Right lobe of liver (tissue), 4 donors: ENCODE measurements at regions not wholly inside any gene's neighbourhood (a gene's known extent, or its start where the extent isn't known, plus 50 kb on each side); places are given as distances from the start of the nearest gene placed in this dataset.

Experiments used
- CTCF ChIP-seq, 4 donors: fragments of 200-600 bp in 3 of 4; fragments of 450-650 bp in 1 of 4; IDR thresholded peaks; one replicate each; pipeline versions ENCODE4 v1.5.1 to v1.8.0; 2016 to 2022; ENCODE audit warnings: antibody characterized with exemption in 4 of 4, mild to moderate bottlenecking in 2 of 4
- POLR2A ChIP-seq: fragments of 450-650 bp; IDR thresholded peaks from one replicate; pipeline ENCODE4 v1.6.1; 2017; ENCODE audit warnings: antibody characterized with exemption, mild to moderate bottlenecking
- donor health status: DM: no; HTN: no; CAD: no.
- donor health status: DM: no; HTN: no; CAD: no.
- donor health status: DM: no; HTN: yes; CAD: no.

GRCh38 chr4:81723019-81723884 lies 251.5 kb upstream of the RASGEF1B start:
- no peak for TF ChIP-seq POLR2A
- TF ChIP-seq CTCF (IDR thresholded peaks at IDR 0.05) = no peak
